C4-2B (cell line): ENCODE measurements at regions not wholly inside any gene's neighbourhood (a gene's known extent, or its start where the extent isn't known, plus 50 kb on each side); places are given as distances from the start of the nearest gene placed in this dataset.

Source experiments
- CTCF ChIP-seq: fragments of 450-650 bp; conservative IDR thresholded peaks from 2 replicates; pipeline ENCODE4 v1.5.1; 2017; ENCODE audit warnings: mild to moderate bottlenecking
- ZFX ChIP-seq: fragments of 450-650 bp; IDR thresholded peaks from 2 replicates; pipeline ENCODE4 v1.6.1; 2017

DNA sequence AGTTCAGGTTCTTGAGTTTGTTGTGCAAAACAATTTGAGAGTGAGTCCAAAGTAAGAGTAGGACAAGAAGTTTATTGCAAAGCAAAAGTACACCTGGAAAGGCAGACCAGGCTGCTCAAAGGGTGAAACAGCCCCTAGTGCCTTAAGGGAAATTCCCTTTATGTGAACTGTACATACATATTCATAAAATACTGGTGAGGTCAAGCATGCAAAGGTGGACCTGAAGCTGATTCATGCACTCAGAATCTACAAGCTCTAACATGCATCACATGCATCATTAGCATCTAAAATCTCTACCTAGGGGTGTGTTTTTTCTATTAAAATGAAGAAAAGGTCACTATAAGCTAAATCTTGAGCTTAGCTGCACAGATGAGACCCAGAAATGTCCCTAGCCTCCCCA lies 266.9 kb downstream of the SPATA18 start:
- TF ChIP-seq CTCF (no peak), ZFX (no peak)
